Peyer's patch (tissue), 4 donors: ENCODE measurements at regions not wholly inside any gene's neighbourhood (a gene's known extent, or its start where the extent isn't known, plus 50 kb on each side); places are given as distances from the start of the nearest gene placed in this dataset.

ENCODE experiments used
- POLR2A ChIP-seq, 2 donors: fragments of 450-650 bp; IDR thresholded peaks; one replicate each; pipeline ENCODE4 v1.5.1; 2017; ENCODE audit warnings: antibody characterized with exemption in 2 of 2, mild to moderate bottlenecking in 2 of 2, moderate library complexity in 2 of 2
- TF ChIP-seq, protein P1 (sequence below), 6 experiments: fragments of 450-650 bp in 4 of 6; fragments of 200-600 bp in 2 of 6; sonication (generic) in 1 of 6; IDR thresholded peaks; one replicate each; pipeline ENCODE4 v1.5.1; 2017 to 2019; ENCODE audit warnings: antibody characterized with exemption in 6 of 6, mild to moderate bottlenecking in 3 of 6, moderate library complexity in 1 of 6

DNA sequence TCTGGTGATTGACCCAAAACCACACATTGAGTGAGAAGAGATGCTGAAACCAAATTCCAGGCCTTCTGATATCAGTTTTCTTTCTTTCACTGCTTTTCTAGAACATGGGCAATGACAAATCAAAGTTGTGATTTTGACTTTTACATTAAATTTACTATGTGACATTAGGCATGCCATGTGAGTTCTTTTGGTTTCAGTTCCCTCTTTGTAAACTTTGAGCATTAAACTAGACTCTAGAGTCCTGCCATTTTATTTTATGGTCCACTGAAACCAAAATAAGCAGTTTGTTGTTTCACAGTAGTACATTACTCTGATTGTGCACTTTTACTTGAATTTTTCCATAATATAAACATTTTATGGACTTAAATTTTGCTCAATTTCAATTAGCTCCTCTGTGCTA is 381.1 kb upstream of the SEMA3D start:
- TF ChIP-seq, protein P1, sequence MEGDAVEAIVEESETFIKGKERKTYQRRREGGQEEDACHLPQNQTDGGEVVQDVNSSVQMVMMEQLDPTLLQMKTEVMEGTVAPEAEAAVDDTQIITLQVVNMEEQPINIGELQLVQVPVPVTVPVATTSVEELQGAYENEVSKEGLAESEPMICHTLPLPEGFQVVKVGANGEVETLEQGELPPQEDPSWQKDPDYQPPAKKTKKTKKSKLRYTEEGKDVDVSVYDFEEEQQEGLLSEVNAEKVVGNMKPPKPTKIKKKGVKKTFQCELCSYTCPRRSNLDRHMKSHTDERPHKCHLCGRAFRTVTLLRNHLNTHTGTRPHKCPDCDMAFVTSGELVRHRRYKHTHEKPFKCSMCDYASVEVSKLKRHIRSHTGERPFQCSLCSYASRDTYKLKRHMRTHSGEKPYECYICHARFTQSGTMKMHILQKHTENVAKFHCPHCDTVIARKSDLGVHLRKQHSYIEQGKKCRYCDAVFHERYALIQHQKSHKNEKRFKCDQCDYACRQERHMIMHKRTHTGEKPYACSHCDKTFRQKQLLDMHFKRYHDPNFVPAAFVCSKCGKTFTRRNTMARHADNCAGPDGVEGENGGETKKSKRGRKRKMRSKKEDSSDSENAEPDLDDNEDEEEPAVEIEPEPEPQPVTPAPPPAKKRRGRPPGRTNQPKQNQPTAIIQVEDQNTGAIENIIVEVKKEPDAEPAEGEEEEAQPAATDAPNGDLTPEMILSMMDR (IDR thresholded peaks at IDR 0.05) = no peak
- no peak for TF ChIP-seq POLR2A (IDR thresholded peaks at IDR 0.05)
